Heart right ventricle (tissue), 16 donors: ENCODE measurements at regions not wholly inside any gene's neighbourhood (a gene's known extent, or its start where the extent isn't known, plus 50 kb on each side); places are given as distances from the start of the nearest gene placed in this dataset.

Experiments
- ATAC-seq, 8 donors: fragments of 200-7000 bp; cut with Tn5 transposase; one replicate each; pipeline ENCODE4 v1.9.1; 2020; ENCODE audit warnings: mild to moderate bottlenecking in 8 of 8, moderate library complexity in 8 of 8, moderate number of reproducible peaks in 1 of 8
- DNase-seq, 2 donors: peaks; one replicate each; pipeline ENCODE4 v3.0.0-alpha.2; 2020
- H3K27ac ChIP-seq, 10 donors: fragments of 200-600 bp; sonication (generic) in 2 of 10; one replicate each; pipeline versions ENCODE4 v1.5.0 to v1.8.0; 2020 to 2022; ENCODE audit warnings: mild to moderate bottlenecking in 3 of 10
- H3K27me3 ChIP-seq, 7 donors: fragments of 200-600 bp; one replicate each; pipeline ENCODE4 v1.8.0; 2021 to 2022; ENCODE audit warnings: mild to moderate bottlenecking in 2 of 7
- H3K36me3 ChIP-seq, 9 donors: fragments of 200-600 bp; sonication (generic) in 1 of 9; one replicate each; pipeline versions ENCODE4 v1.5.0 to v1.8.0; 2020 to 2022; ENCODE audit warnings: mild to moderate bottlenecking in 2 of 9
- H3K4me1 ChIP-seq, 9 donors: fragments of 200-600 bp; sonication (generic) in 1 of 9; one replicate each; pipeline versions ENCODE4 v1.5.0 to v1.8.0; 2020 to 2022; ENCODE audit warnings: mild to moderate bottlenecking in 4 of 9
- H3K4me3 ChIP-seq, 10 donors: fragments of 200-600 bp; sonication (generic) in 2 of 10; one replicate each; pipeline versions ENCODE4 v1.5.0 to v1.8.0; 2020 to 2022; ENCODE audit warnings: mild to moderate bottlenecking in 7 of 10, moderate library complexity in 2 of 10
- H3K9me3 ChIP-seq, 11 donors: fragments of 200-600 bp in 10 of 11; sonication (generic) in 2 of 11; one replicate each; pipeline versions ENCODE4 v1.5.0 to v1.8.0; 2013 to 2022; ENCODE audit warnings: mild to moderate bottlenecking in 2 of 11, control low read depth in 1 of 11, moderate library complexity in 1 of 11
- CTCF ChIP-seq, 9 donors: fragments of 200-600 bp; sonication (generic) in 2 of 9; IDR thresholded peaks; one replicate each; pipeline versions ENCODE4 v1.5.0 to v1.8.0; 2021 to 2022; ENCODE audit warnings: antibody characterized with exemption in 9 of 9, mild to moderate bottlenecking in 5 of 9, moderate library complexity in 1 of 9
- WGBS, 2 donors: extraction: QIAGEN DNeasy Blood & Tissue Kit; methylation state at CpG; one replicate each; pipeline ENCODE4 v1.1.7; 2013; ENCODE audit warnings: inconsistent platforms in 1 of 2; 5-methylcytosine and 5-hydroxymethylcytosine counted together
- intact Hi-C, 10 donors: fragments of 100-400 bp; cut with DNase I; formaldehyde crosslinking; loops; one replicate each; pipeline versions ENCODE4 v1.11.1 to v1.14.2; 2022
- donor health status: Arrhythmogenic right ventricular cardiomyopathy.
- donor health status: ischemic (EF 13 %, LVEDD 7.1; RV severe dilation, severe dysfunction).
- donor health status: healthy with polysubstance abuse.
- donor health status: DM: no; HTN: yes; CAD: no.
- donor health status: DM: no; HTN: no; CAD: no.
- donor health status: ischemic (EF 25% LVEDD 6.9; RV normal size, moderate dysfunction).
- donor health status: ischemic (EF 25% LVEDD 5.7; RV mildly dilated, moderate dysfunction).
- donor health status: healthy.
- donor health status: DM: yes; HTN: yes; CAD: no.
- donor health status: Ischemic cardiomyopathy.
- donor health status: ischemic (EF 35%, LVEDD 5.7; RV mildly dilated, moderate dysfunction).
- donor health status: nonischemic (EF 11% LVEDD 7.7; RV severe dilation, severe dysfunction).
- donor health status: DM: yes; HTN: yes; CAD: no.
- donor health status: PGD.
- donor health status: ischemic (EF 29% LVEDD 5.4; RV normal size, mild dysfunction).
- donor health status: nonischemic (EF 23%, LVEDD 6.1; RV moderate dilation, normal function).

DNA sequence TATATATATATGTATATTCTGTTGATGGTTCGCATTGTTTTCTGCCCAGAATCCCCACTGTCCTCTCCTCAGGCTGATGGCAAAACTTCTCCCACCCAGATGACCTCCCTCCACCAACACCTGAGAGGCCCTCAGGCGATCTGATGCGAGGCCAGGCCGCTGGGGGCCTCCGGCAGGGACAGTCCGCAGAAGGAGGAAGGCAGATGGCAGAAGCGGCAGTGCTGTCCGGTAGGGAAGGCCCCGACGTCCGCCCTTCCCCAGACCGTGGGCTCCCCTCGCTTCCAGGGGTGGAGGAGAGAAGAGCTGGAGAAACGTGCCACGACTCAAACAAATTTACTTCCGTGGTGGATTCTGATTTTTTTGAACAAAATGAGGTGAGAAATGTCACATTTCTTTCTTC lies 178.3 kb upstream of the RGS6 start:
- no peak for DNase-seq
- intact Hi-C loops, result loop anchor here (1.0 to 10.0 kb wide), 11 partner anchors 33 to 617 kb away; partner anchors contain the start of gene SIPA1L1 (in 6 of the 10)
- WGBS, 2 donors, result 93% methylated on average over 16 of the region's 16 CpGs

DNA sequence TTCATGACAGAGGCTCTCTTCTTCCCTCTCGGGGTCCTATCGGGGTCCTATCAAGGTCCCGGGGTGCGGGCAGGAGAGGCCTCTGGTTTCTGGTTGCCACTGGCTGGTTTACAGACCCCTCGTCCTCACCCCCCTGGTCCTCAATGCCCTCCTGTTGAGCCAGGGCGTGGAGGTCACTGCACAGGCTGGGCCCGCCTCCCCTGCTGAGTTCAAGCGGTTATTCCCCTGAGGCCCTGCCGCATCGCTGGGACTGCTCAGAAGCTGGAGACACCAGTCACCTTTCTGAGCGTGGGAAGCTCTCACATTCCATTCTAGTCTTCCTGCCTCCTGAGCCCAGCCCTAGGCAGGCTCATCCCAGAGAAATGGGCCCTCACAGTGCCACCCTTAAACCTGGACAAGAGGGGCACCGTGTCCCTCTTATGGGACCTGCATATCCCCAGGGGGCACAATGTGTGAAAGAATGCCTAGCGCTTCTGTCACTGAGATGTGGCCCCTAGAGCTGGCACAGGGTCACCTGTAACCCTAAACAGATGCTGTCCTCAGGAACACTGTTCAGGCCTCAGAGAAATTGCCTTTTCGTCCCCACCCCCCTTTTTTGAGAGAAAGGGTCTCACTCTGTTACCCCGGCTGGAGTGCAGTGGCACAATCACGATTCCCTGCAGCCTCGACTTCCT lies 177.7 kb upstream of the RGS6 start:
- H3K9me3 ChIP-seq, result peaks cover 0 to 1% (median 0%) of the 10 kb centered on the region in 11 donors
- no peak for DNase-seq
- no peak for TF ChIP-seq CTCF (IDR thresholded peaks at IDR 0.05)
- WGBS, 2 donors, result 89 to 93% methylated on average over 17 of the region's 17 CpGs
- H3K27ac ChIP-seq, result no peak overlapping the region
- H3K4me3 ChIP-seq, result no peak overlapping the region
- H3K27me3 ChIP-seq, result peaks cover 0 to 2% (median 0%) of the 10 kb centered on the region in 7 donors
- ATAC-seq, result no peak
- intact Hi-C loops, result loop anchor here in 9 of 10 donors (5.0 to 10.0 kb wide), 7 partner anchors 98 to 617 kb away; partner anchors contain the start of gene SIPA1L1 (in 6 of the 9)
- H3K4me1 ChIP-seq, result peaks cover 0 to 11% (median 10%) of the 10 kb centered on the region in 9 donors
- no peaks in the 10 kb centered on the region for H3K36me3 ChIP-seq

More for the DNA sequence above, 178.3 kb upstream of the RGS6 start:
- Histone ChIP-seq H3K36me3 (no peaks in the 10 kb centered on the region), H3K27me3 (no peaks in the 10 kb centered on the region), H3K4me1 (peaks cover 0 to 11% (median 10%) of the 10 kb centered on the region in 9 donors), H3K27ac (no peak overlapping the region), H3K4me3 (no peak overlapping the region), H3K9me3 (peaks cover 0 to 7% (median under 1%) of the 10 kb centered on the region in 11 donors)
- no peak for ATAC-seq
- TF ChIP-seq CTCF (IDR thresholded peaks at IDR 0.05), result no peak

DNA sequence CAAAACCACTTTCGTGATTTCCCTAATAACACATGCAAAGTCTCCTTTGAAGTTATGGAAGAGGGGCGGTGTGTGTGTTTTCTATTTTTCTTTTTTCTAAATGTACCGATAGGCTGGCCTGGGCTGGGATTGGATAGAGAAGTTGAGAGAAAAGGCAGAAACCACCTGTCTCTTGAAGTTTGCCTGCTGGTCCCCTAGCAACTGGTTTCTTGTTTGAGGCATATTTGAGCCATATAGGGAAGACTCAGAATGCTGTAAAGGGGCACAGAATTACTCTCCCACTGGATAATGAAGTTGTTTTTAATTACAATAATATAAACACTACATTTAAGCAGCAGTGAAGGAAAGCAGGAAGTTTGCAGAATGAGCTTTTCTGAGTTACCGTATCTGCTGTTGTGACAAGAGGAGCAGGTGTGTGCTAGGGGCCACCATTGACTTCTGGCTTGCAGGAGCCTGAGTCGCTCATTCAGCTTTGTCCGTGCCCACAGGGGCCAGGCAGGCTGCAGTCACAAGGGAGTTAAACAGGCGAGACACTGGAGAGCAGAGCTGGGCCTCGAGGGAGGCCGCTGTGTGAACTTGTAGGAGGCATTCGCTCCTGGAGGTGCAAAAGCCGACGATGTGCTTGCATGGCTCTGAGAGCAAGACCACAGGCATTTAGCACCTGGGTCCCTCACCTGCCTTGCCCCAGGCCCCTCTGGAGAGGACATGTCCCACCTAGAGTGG lies 173.8 kb upstream of the RGS6 start:
- intact Hi-C loops, result loop anchor here in 5 of 10 donors (5.0 to 10.0 kb wide), 4 partner anchors 96 to 444 kb away; partner anchors contain the start of gene SIPA1L1 (in 3 of the 5)
- no peak for ATAC-seq
- 84 to 85% methylated on average over 12 of the region's 12 CpGs for WGBS, 2 donors
- TF ChIP-seq CTCF (IDR thresholded peaks at IDR 0.05), result no peak
- Histone ChIP-seq H3K27me3 (peaks cover 0 to 4% (median 0%) of the 10 kb centered on the region in 7 donors), H3K4me3 (no peak overlapping the region), H3K27ac (no peak overlapping the region), H3K36me3 (no peaks in the 10 kb centered on the region), H3K4me1 (peaks cover 0 to 3% (median 1%) of the 10 kb centered on the region in 9 donors), H3K9me3 (peaks cover 0 to 17% (median 5%) of the 10 kb centered on the region in 11 donors)
- no peak for DNase-seq

DNA sequence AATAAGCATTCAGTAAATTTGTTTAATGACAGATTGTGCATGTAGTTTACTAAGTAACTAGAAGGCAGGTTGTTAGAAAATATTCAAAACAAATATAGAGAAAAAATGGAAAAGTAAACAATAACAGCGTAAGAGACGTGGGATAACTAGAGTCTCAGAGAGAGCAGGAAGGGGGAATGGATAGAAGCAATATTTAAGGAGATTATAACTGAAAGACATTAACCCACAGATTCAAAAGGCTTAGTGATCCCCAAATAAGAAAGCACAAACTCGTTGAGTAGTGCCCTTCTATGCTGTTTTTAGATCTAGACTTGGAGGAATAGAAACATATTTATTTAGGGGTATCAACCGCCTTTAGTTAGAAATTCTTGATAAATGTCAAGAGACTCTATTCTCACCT lies 169.7 kb upstream of the RGS6 start:
- no peak overlapping the region for H3K4me3 ChIP-seq
- peaks cover 0 to 22% (median 5%) of the 10 kb centered on the region in 11 donors for H3K9me3 ChIP-seq
- DNase-seq (no peak), ATAC-seq (no peak)
- H3K36me3 ChIP-seq, result no peaks in the 10 kb centered on the region
- 91 to 93% methylated on average over 4 of the region's 4 CpGs for WGBS, 2 donors
- intact Hi-C loops, result no loop called here
- peaks cover 0 to 9% (median 0%) of the 10 kb centered on the region in 7 donors for H3K27me3 ChIP-seq
- H3K4me1 ChIP-seq, result peaks cover 0 to 9% (median 0%) of the 10 kb centered on the region in 9 donors
- no peak for TF ChIP-seq CTCF (IDR thresholded peaks at IDR 0.05)
- H3K27ac ChIP-seq, result no peak overlapping the region
